ENCODE measurements at regions not wholly inside any gene's neighbourhood (a gene's known extent, or its start where the extent isn't known, plus 50 kb on each side); places are given as distances from the start of the nearest gene placed in this dataset.

DNA sequence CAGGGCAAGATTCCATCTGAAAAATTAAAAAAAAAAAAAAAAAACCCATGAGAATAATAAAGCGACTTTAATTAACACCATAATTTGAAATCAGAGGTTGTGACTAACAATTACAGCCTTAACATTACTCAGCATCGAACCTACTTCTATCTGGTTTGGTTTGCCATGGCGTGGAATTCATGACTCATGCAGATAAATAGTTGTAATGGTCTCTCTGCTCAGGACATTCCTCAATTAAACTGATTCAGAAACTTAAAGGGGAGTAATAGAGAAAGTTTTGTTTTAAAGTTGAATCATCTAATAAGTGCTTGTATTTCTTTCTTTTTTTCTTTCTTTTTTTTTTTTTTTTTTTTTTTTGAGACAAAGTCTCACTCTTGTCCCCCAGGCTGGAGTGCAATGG, 135.5 kb downstream of the SPATA31D1 start:
- no peak for TF ChIP-seq CTCF (IDR thresholded peaks at IDR 0.05)
- no peak for TF ChIP-seq POLR2A (IDR thresholded peaks at IDR 0.05)

Measured in testis (tissue), 2 donors.